Coronary artery (tissue), 2 donors: ENCODE measurements at regions not wholly inside any gene's neighbourhood (a gene's known extent, or its start where the extent isn't known, plus 50 kb on each side); places are given as distances from the start of the nearest gene placed in this dataset.

Experiments used
- DNase-seq: peaks from one replicate; pipeline ENCODE4 v3.0.0-alpha.2; 2017; ENCODE audit warnings: low spot score
- H3K27ac ChIP-seq, 2 donors: fragments of 200-600 bp; sonication (generic); one replicate each; pipeline ENCODE4 v1.5.1; 2016 to 2019
- H3K4me3 ChIP-seq: fragments of 200-600 bp; sonication (generic); 2 replicates; pipeline ENCODE4 v1.5.1; 2016; ENCODE audit warnings: mild to moderate bottlenecking, moderate library complexity
- CTCF ChIP-seq: fragments of 200-600 bp; sonication (generic); IDR thresholded peaks from one replicate; pipeline ENCODE4 v1.5.1; 2019; ENCODE audit warnings: antibody characterized with exemption

GRCh38 chr2:5230444-5230843 is 461.7 kb upstream of the SOX11 start:
- DNase-seq, result no peak
- Histone ChIP-seq H3K27ac (no peak overlapping the region), H3K4me3 (no peak overlapping the region)
- TF ChIP-seq CTCF, result no peak

- H3K4me3 ChIP-seq, result no peak overlapping the region
- DNase-seq, result no peak
- TF ChIP-seq CTCF, result no peak
- H3K27ac ChIP-seq, result no peak overlapping the region
Observed at GRCh38 chr2:5230855-5231254, 461.3 kb upstream of the SOX11 start.

- no peak for DNase-seq
- TF ChIP-seq CTCF, result no peak
- no peak overlapping the region for H3K4me3 ChIP-seq
- H3K27ac ChIP-seq, result no peak overlapping the region
Observed at GRCh38 chr2:5231287-5231686, 460.9 kb upstream of the SOX11 start.

GRCh38 chr2:5234563-5234962 is 457.6 kb upstream of the SOX11 start:
- DNase-seq, result no peak
- TF ChIP-seq CTCF, result no peak

GRCh38 chr2:5235701-5236100 is 456.5 kb upstream of the SOX11 start:
- Histone ChIP-seq H3K27ac (no peak overlapping the region), H3K4me3 (no peak overlapping the region)
- no peak for DNase-seq
- no peak for TF ChIP-seq CTCF

More at GRCh38 chr2:5234563-5234962, 457.6 kb upstream of the SOX11 start:
- Histone ChIP-seq H3K27ac (no peak overlapping the region), H3K4me3 (no peak overlapping the region)

GRCh38 chr2:5236249-5236648 is 455.9 kb upstream of the SOX11 start:
- no peak overlapping the region for H3K27ac ChIP-seq
- no peak for DNase-seq
- H3K4me3 ChIP-seq, result no peak overlapping the region
- no peak for TF ChIP-seq CTCF

GRCh38 chr2:5242751-5243150 is 449.4 kb upstream of the SOX11 start:
- no peak for DNase-seq
- TF ChIP-seq CTCF, result no peak
- Histone ChIP-seq H3K4me3 (no peak overlapping the region), H3K27ac (no peak overlapping the region)
